Endothelial cell of umbilical vein (primary cell): ENCODE measurements at regions not wholly inside any gene's neighbourhood (a gene's known extent, or its start where the extent isn't known, plus 50 kb on each side); places are given as distances from the start of the nearest gene placed in this dataset.

Experiments used
- BruUV-seq: library from RNA; stranded (reverse); fragments of 400-500 nt; replicated peaks from 2 replicates; lab custom pipeline; 2021; lab: Mats Ljungman, UMichigan
- CTCF ChIA-PET: fragments of 300-600, 350-600 bp; sonication (Branson Sonifier 250); formaldehyde crosslinking; loops from one replicate; lab custom pipeline; 2021; ENCODE audit warnings: antibody characterized with exemption, inconsistent platforms; lab: Charles Lee
- POLR2A ChIA-PET: fragments of 300-600, 350-600 bp; sonication (Branson Sonifier 250); formaldehyde crosslinking; loops from one replicate; lab custom pipeline; 2021; ENCODE audit warnings: antibody characterized with exemption, inconsistent platforms; lab: Charles Lee
- DNase-seq: peaks from one replicate; pipeline ENCODE4 v3.0.0-alpha.2; 2011; ENCODE audit warnings: low read depth, low spot score
- FAIRE-seq: peaks from 2 replicates; lab custom pipeline; 2011; peaks lifted over from hg19 to GRCh38; lab: Jason Lieb, UNC
- H2AFZ ChIP-seq: 2 replicates; pipeline ENCODE4 v1.6.0; 2012; ENCODE audit warnings: low read depth, low read length, control low read depth, inconsistent platforms
- H3K27ac ChIP-seq: 2 replicates; pipeline ENCODE4 v1.5.1; 2011; ENCODE audit warnings: low read depth, mild to moderate bottlenecking, control low read depth, low read length, moderate library complexity; ENCODE audit not compliant: insufficient read depth
- H3K27me3 ChIP-seq, 2 experiments: 2 replicates each; pipeline versions ENCODE4 v1.6.0 to v1.6.1; 2011; ENCODE audit warnings: low read length in 2 of 2, mixed read lengths in 1 of 2; ENCODE audit not compliant: control insufficient read depth in 2 of 2, insufficient read depth in 2 of 2
- H3K36me3 ChIP-seq, 2 experiments: 2 replicates in 1 of 2; 3 replicates in 1 of 2; pipeline ENCODE4 v1.5.1; 2011; ENCODE audit warnings: low read length in 2 of 2, mild to moderate bottlenecking in 1 of 2, moderate library complexity in 1 of 2; ENCODE audit not compliant: control insufficient read depth in 2 of 2, insufficient read depth in 2 of 2; ENCODE audit errors: extremely low read depth in 1 of 2
- H3K4me1 ChIP-seq: 3 replicates; pipeline ENCODE4 v1.5.1; 2011; ENCODE audit warnings: mild to moderate bottlenecking, low read length; ENCODE audit not compliant: control insufficient read depth, insufficient read depth; ENCODE audit errors: extremely low read depth
- H3K4me2 ChIP-seq: 2 replicates; pipeline ENCODE4 v1.6.1; 2011; ENCODE audit warnings: low read length, control low read depth, mixed read lengths; ENCODE audit not compliant: insufficient read depth
- H3K4me3 ChIP-seq, 3 experiments: fragments of 200-600 bp in 1 of 3; sonication (generic), shearing (Covaris generic) in 1 of 3; replicated peaks in 1 of 3; 2 replicates each; pipeline ENCODE4 v1.5.1; 2011 to 2016; ENCODE audit warnings: control low read depth in 3 of 3, low read length in 3 of 3, mild to moderate bottlenecking in 2 of 3, inconsistent platforms in 1 of 3, low read depth in 1 of 3, moderate library complexity in 1 of 3; ENCODE audit not compliant: insufficient read depth in 1 of 3
- H3K79me2 ChIP-seq: 2 replicates; pipeline ENCODE4 v1.6.0; 2012; ENCODE audit warnings: low read length, inconsistent platforms; ENCODE audit not compliant: control insufficient read depth, insufficient read depth
- H3K9ac ChIP-seq: replicated peaks from 2 replicates; pipeline ENCODE3; 2011; ENCODE audit warnings: low read length, control low read depth; ENCODE audit not compliant: insufficient read depth; ENCODE audit errors: extremely low read depth
- H3K9me1 ChIP-seq: replicated peaks from 3 replicates; pipeline ENCODE4 v1.6.0; 2011; ENCODE audit warnings: mild to moderate bottlenecking, low read length; ENCODE audit not compliant: control insufficient read depth, insufficient read depth; ENCODE audit errors: extremely low read depth
- H3K9me3 ChIP-seq: replicated peaks from 2 replicates; pipeline ENCODE4 v1.5.1; 2012; ENCODE audit warnings: low read length, inconsistent platforms; ENCODE audit not compliant: control insufficient read depth, insufficient read depth
- H4K20me1 ChIP-seq: replicated peaks from 2 replicates; pipeline ENCODE3; 2011; ENCODE audit warnings: mild to moderate bottlenecking, low read length; ENCODE audit not compliant: control insufficient read depth, insufficient read depth; ENCODE audit errors: extremely low read depth
- CTCF ChIP-seq, 2 donors: IDR thresholded peaks; 1 replicate in 1 of 2; 2 replicates in 1 of 2; pipeline ENCODE4 v1.5.1; 2011; ENCODE audit warnings: low read length in 2 of 2, mild to moderate bottlenecking in 2 of 2, moderate library complexity in 2 of 2, control low read depth in 1 of 2, inconsistent platforms in 1 of 2, low read depth in 1 of 2; ENCODE audit not compliant: insufficient read depth in 1 of 2; ENCODE audit errors: extremely low read depth in 1 of 2
- EZH2 ChIP-seq: IDR thresholded peaks from 2 replicates; pipeline ENCODE4 v1.6.1; 2012; ENCODE audit warnings: borderline replicate concordance, low read depth, mild to moderate bottlenecking, moderate library complexity, low read length, inconsistent platforms; ENCODE audit not compliant: severe bottlenecking
- FOS ChIP-seq: IDR thresholded peaks from 2 replicates; pipeline ENCODE4 v1.6.1; 2011; ENCODE audit warnings: mild to moderate bottlenecking, low read length, moderate library complexity, borderline replicate concordance; ENCODE audit not compliant: insufficient read depth
- GATA2 ChIP-seq: IDR thresholded peaks from 2 replicates; pipeline ENCODE4 v1.7.0; 2011; ENCODE audit warnings: low read depth, mild to moderate bottlenecking, moderate library complexity, mixed read lengths, low read length; ENCODE audit not compliant: insufficient read length, insufficient read depth
- JUN ChIP-seq: IDR thresholded peaks from 2 replicates; pipeline ENCODE4 v1.6.1; 2011; ENCODE audit warnings: borderline replicate concordance, low read depth; ENCODE audit not compliant: insufficient read length, insufficient read depth
- MYC ChIP-seq: IDR thresholded peaks from one replicate; pipeline ENCODE4 v1.6.1; 2011; ENCODE audit warnings: mild to moderate bottlenecking, low read depth, low read length
- POLR2A ChIP-seq: IDR thresholded peaks from 2 replicates; pipeline ENCODE4 v1.6.1; 2012; ENCODE audit warnings: low read depth, mild to moderate bottlenecking, control low read depth, low read length
- POLR2AphosphoS5 ChIP-seq: IDR thresholded peaks from 2 replicates; pipeline ENCODE4 v1.6.1; 2012; ENCODE audit warnings: low read depth, mild to moderate bottlenecking, control low read depth, low read length, moderate library complexity; ENCODE audit not compliant: insufficient read depth
- dilution Hi-C: fragments of 300-500 bp; cut with MboI; formaldehyde crosslinking; loops from one replicate; pipeline ENCODE4 v1.15.0; 2019; ENCODE audit warnings: low sequenced_read_pairs; ENCODE audit not compliant: extremely low pct_ligation_motif_present
- intact Hi-C: fragments of 100-400 bp; cut with micrococcal nuclease; formaldehyde crosslinking; loops from one replicate; pipeline ENCODE4 v1.10.0; 2022
- TF ChIP-seq, protein P1 (sequence below): IDR thresholded peaks from 2 replicates; pipeline ENCODE4 v1.6.1; 2011; ENCODE audit not compliant: insufficient read depth, insufficient read length

GRCh38 chr10:130567011-130567410, 430.8 kb downstream of the GLRX3 start:
- Histone ChIP-seq H3K27ac (no peak overlapping the region), H3K9me1 (no peaks in the 10 kb centered on the region), H3K36me3 (no peaks in the 10 kb centered on the region), H4K20me1 (no peaks in the 10 kb centered on the region), H2AFZ (no peak overlapping the region), H3K27me3 (no peaks in the 10 kb centered on the region), H3K9ac (no peak overlapping the region), H3K4me2 (no peak overlapping the region), H3K4me1 (no peaks in the 10 kb centered on the region), H3K79me2 (no peaks in the 10 kb centered on the region), H3K4me3 (no peak overlapping the region), H3K9me3 (peaks cover 7% of the 10 kb centered on the region)
- no TSS peak for BruUV-seq
- ChIA-PET CTCF (no interaction called here), POLR2A (no interaction called here)
- TF ChIP-seq GATA2: no peak
- intact Hi-C loops (no loop called here), dilution Hi-C loops (no loop called here)
- no peak for FAIRE-seq
- no peak for DNase-seq

DNA sequence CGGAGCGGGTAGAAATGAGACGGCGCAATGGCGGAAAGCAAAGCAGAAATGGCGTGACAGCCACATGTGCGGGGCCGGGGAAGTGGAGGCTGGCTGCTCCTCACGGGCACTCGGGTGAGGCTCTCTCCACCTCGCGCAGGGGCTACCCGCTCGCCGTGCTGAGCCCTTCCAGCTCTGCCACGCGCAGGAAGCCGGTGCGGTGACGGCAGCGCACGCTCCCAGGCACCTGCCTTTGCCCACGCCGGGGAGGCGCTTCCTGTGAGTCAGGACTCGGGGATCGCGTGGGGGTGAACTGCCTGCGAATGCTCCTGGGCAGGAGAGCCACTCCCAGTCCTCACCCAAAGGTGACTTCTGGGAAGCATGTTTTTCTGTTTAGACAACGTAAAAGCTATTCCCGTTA, 431.2 kb downstream of the GLRX3 start:
- FAIRE-seq (no peak), DNase-seq (no peak)
- H3K9me1 ChIP-seq: no peaks in the 10 kb centered on the region
- BruUV-seq: no TSS peak
- no peak for TF ChIP-seq MYC
- no peak for TF ChIP-seq POLR2AphosphoS5
- no peak for TF ChIP-seq GATA2
- TF ChIP-seq, protein P1, sequence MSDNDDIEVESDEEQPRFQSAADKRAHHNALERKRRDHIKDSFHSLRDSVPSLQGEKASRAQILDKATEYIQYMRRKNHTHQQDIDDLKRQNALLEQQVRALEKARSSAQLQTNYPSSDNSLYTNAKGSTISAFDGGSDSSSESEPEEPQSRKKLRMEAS: no peak
- no peak for TF ChIP-seq EZH2
- no peak for TF ChIP-seq CTCF (IDR thresholded peaks at IDR 0.05; ENCODE audit: extremely low read depth in 1 of 2, insufficient read depth in 1 of 2, low read depth in 1 of 2, low read length in 2 of 2)
- TF ChIP-seq POLR2A: no peak
- no peak for TF ChIP-seq JUN
- no peak for TF ChIP-seq FOS
- dilution Hi-C loops: no loop called here
- ChIA-PET POLR2A (no interaction called here), CTCF (no interaction called here)
- no peak overlapping the region for H3K4me2 ChIP-seq
- H3K27me3 ChIP-seq: no peaks in the 10 kb centered on the region
- H3K36me3 ChIP-seq: no peaks in the 10 kb centered on the region
- peaks cover 7% of the 10 kb centered on the region for H3K9me3 ChIP-seq
- no peak overlapping the region for H2AFZ ChIP-seq
- intact Hi-C loops: no loop called here
- no peak overlapping the region for H3K9ac ChIP-seq
- H3K27ac ChIP-seq: no peak overlapping the region
- no peaks in the 10 kb centered on the region for H3K4me1 ChIP-seq
- H4K20me1 ChIP-seq: no peaks in the 10 kb centered on the region
- no peak overlapping the region for H3K4me3 ChIP-seq
- H3K79me2 ChIP-seq: no peaks in the 10 kb centered on the region
